H1 (cell line): ENCODE measurements at regions not wholly inside any gene's neighbourhood (a gene's known extent, or its start where the extent isn't known, plus 50 kb on each side); places are given as distances from the start of the nearest gene placed in this dataset.

Experiments
- CTCF ChIA-PET: fragments of 300-600 bp; sonication (Branson Sonifier 250); formaldehyde crosslinking; loops from one replicate; lab custom pipeline; 2021; ENCODE audit not compliant: partially characterized antibody; lab: Charles Lee
- POLR2A ChIA-PET: fragments of 300-600 bp; sonication (Branson Sonifier 250); formaldehyde crosslinking; loops from one replicate; lab custom pipeline; 2021; ENCODE audit warnings: inconsistent platforms; ENCODE audit not compliant: partially characterized antibody; lab: Charles Lee
- DNase-seq, 2 experiments: peaks; one replicate each; pipeline versions ENCODE4 v3.0.0 to v3.0.0-alpha.2; 2010 to 2022; ENCODE audit warnings: low spot score in 2 of 2, low read depth in 1 of 2, mixed read lengths in 1 of 2
- FAIRE-seq: peaks from 2 replicates; lab custom pipeline; 2011; peaks lifted over from hg19 to GRCh38; lab: Jason Lieb, UNC
- H2AFZ ChIP-seq: 2 replicates; pipeline ENCODE4 v1.8.1; 2012; ENCODE audit warnings: low read length, inconsistent platforms
- H2AK5ac ChIP-seq: 2 replicates; pipeline ENCODE4 v1.6.1; 2013; ENCODE audit warnings: low read depth, low read length
- H2BK120ac ChIP-seq: replicated peaks from 2 replicates; pipeline ENCODE3; 2013; ENCODE audit warnings: low read depth, low read length, inconsistent platforms
- H2BK12ac ChIP-seq: 2 replicates; pipeline ENCODE4 v1.6.1; 2013; ENCODE audit warnings: low read depth, low read length
- H2BK15ac ChIP-seq: 2 replicates; pipeline ENCODE4 v1.6.1; 2013; ENCODE audit warnings: low read length
- H2BK20ac ChIP-seq: 2 replicates; pipeline ENCODE4 v1.6.1; 2013; ENCODE audit warnings: low read length
- H2BK5ac ChIP-seq: 2 replicates; pipeline ENCODE4 v1.6.1; 2013; ENCODE audit warnings: low read depth, low read length
- H3K14ac ChIP-seq: 2 replicates; pipeline ENCODE4 v1.6.1; 2013; ENCODE audit warnings: inconsistent platforms; ENCODE audit not compliant: insufficient read length
- H3K18ac ChIP-seq: 2 replicates; pipeline ENCODE4 v1.6.1; 2013; ENCODE audit warnings: low read length; ENCODE audit errors: extremely low read depth
- H3K23ac ChIP-seq: 2 replicates; pipeline ENCODE4 v1.6.1; 2013; ENCODE audit warnings: inconsistent platforms; ENCODE audit not compliant: insufficient read length
- H3K23me2 ChIP-seq: 2 replicates; pipeline ENCODE4 v1.6.1; 2013; ENCODE audit warnings: low read depth, low read length
- H3K27ac ChIP-seq: 2 replicates; pipeline ENCODE4 v1.6.1; 2011; ENCODE audit warnings: low read depth, low read length, inconsistent platforms
- H3K27me3 ChIP-seq, 4 experiments: replicated peaks in 1 of 4; 1 replicate in 1 of 4; 2 replicates in 3 of 4; pipeline versions ENCODE4 v1.6.1 to v1.8.1; 2011 to 2013; ENCODE audit warnings: low read length in 3 of 4, mild to moderate bottlenecking in 3 of 4, inconsistent platforms in 2 of 4, mixed read lengths in 2 of 4, moderate library complexity in 1 of 4; ENCODE audit not compliant: control insufficient read depth in 3 of 4, insufficient read depth in 3 of 4; ENCODE audit errors: extremely low read depth in 1 of 4
- H3K36me3 ChIP-seq, 4 experiments: 2 replicates each; pipeline versions ENCODE4 v1.6.1 to v1.8.1; 2011 to 2013; ENCODE audit warnings: mild to moderate bottlenecking in 4 of 4, low read length in 3 of 4, moderate library complexity in 2 of 4, control low read depth in 1 of 4, inconsistent platforms in 1 of 4; ENCODE audit not compliant: insufficient read depth in 4 of 4, control insufficient read depth in 2 of 4
- H3K4ac ChIP-seq: replicated peaks from 2 replicates; pipeline ENCODE3; 2013; ENCODE audit warnings: low read length, low read depth, mixed read lengths, inconsistent platforms; ENCODE audit not compliant: insufficient read length
- H3K4me1 ChIP-seq, 4 experiments: replicated peaks in 1 of 4; 1 replicate in 1 of 4; 2 replicates in 3 of 4; pipeline versions ENCODE4 v1.6.1 to v1.8.1; 2011 to 2013; ENCODE audit warnings: low read length in 3 of 4, inconsistent platforms in 2 of 4, mixed read lengths in 1 of 4; ENCODE audit not compliant: insufficient read depth in 4 of 4, control insufficient read depth in 3 of 4
- H3K4me2 ChIP-seq, 2 experiments: 2 replicates each; pipeline versions ENCODE4 v1.6.1 to v1.8.1; 2011 to 2013; ENCODE audit warnings: low read depth in 2 of 2, low read length in 2 of 2, control low read depth in 1 of 2, inconsistent platforms in 1 of 2, mild to moderate bottlenecking in 1 of 2; ENCODE audit not compliant: insufficient read depth in 1 of 2
- H3K4me3 ChIP-seq, 4 experiments: fragments of 200-600, 300-600 bp in 1 of 4; sonication (generic), shearing (Covaris generic), sonication (Bioruptor Twin) in 1 of 4; 2 replicates each; pipeline versions ENCODE4 v1.5.1 to v1.8.1; 2011 to 2016; ENCODE audit warnings: low read length in 4 of 4, low read depth in 3 of 4, control low read depth in 2 of 4, inconsistent platforms in 2 of 4, mild to moderate bottlenecking in 2 of 4, mixed read lengths in 1 of 4, moderate library complexity in 1 of 4; ENCODE audit not compliant: insufficient read depth in 2 of 4; ENCODE audit errors: extremely low read depth in 1 of 4
- H3K56ac ChIP-seq: replicated peaks from 2 replicates; pipeline ENCODE3; 2013; ENCODE audit warnings: low read depth, mild to moderate bottlenecking, mixed read lengths, low read length, inconsistent platforms; ENCODE audit not compliant: insufficient read length
- H3K79me1 ChIP-seq: 2 replicates; pipeline ENCODE4 v1.6.1; 2013; ENCODE audit warnings: low read depth, low read length, control low read depth
- H3K79me2 ChIP-seq, 2 experiments: 2 replicates each; pipeline versions ENCODE4 v1.6.1 to v1.8.1; 2012 to 2013; ENCODE audit warnings: low read length in 2 of 2, mild to moderate bottlenecking in 2 of 2, inconsistent platforms in 1 of 2; ENCODE audit not compliant: insufficient read depth in 2 of 2, control insufficient read depth in 1 of 2
- H3K9ac ChIP-seq, 4 experiments: replicated peaks in 1 of 4; 1 replicate in 1 of 4; 2 replicates in 3 of 4; pipeline versions ENCODE4 v1.6.1 to v1.8.1; 2011 to 2013; ENCODE audit warnings: low read depth in 3 of 4, low read length in 3 of 4, control low read depth in 2 of 4, mild to moderate bottlenecking in 2 of 4, moderate library complexity in 2 of 4, inconsistent platforms in 1 of 4; ENCODE audit errors: extremely low read depth in 1 of 4
- H3K9me3 ChIP-seq, 2 experiments: 2 replicates each; pipeline versions ENCODE4 v1.6.1 to v1.8.1; 2012 to 2013; ENCODE audit warnings: mild to moderate bottlenecking in 2 of 2, moderate library complexity in 2 of 2, control low read depth in 1 of 2, inconsistent platforms in 1 of 2, low read depth in 1 of 2, low read length in 1 of 2, mixed read lengths in 1 of 2; ENCODE audit not compliant: insufficient read depth in 2 of 2
- H4K20me1 ChIP-seq, 2 experiments: replicated peaks in 1 of 2; 2 replicates each; pipeline versions ENCODE3 to v1.8.1; 2011 to 2013; ENCODE audit warnings: inconsistent platforms in 2 of 2, low read length in 2 of 2, mild to moderate bottlenecking in 1 of 2; ENCODE audit not compliant: insufficient read depth in 2 of 2, control insufficient read depth in 1 of 2
- H4K5ac ChIP-seq: 2 replicates; pipeline ENCODE4 v1.6.1; 2013; ENCODE audit warnings: low read length, low read depth, mixed read lengths, inconsistent platforms; ENCODE audit not compliant: insufficient read length
- H4K8ac ChIP-seq: 2 replicates; pipeline ENCODE4 v1.8.0; 2013; ENCODE audit warnings: mild to moderate bottlenecking, moderate library complexity, low read length, inconsistent platforms; ENCODE audit not compliant: insufficient read depth; ENCODE audit errors: extremely low read depth
- H4K91ac ChIP-seq: replicated peaks from 2 replicates; pipeline ENCODE3; 2013; ENCODE audit warnings: low read length, mixed read lengths, inconsistent platforms; ENCODE audit not compliant: insufficient read length
- CTCF ChIP-seq, 3 experiments: IDR thresholded peaks; 1 replicate in 2 of 3; 2 replicates in 1 of 3; pipeline versions ENCODE4 v1.5.1 to v1.6.1; 2011; ENCODE audit warnings: low read length in 3 of 3, mild to moderate bottlenecking in 3 of 3, inconsistent platforms in 2 of 3, low read depth in 1 of 3, moderate library complexity in 1 of 3; ENCODE audit not compliant: insufficient read depth in 1 of 3; ENCODE audit errors: control extremely low read depth in 1 of 3
- GABPA ChIP-seq: IDR thresholded peaks from 2 replicates; pipeline ENCODE4 v1.6.1; 2011; ENCODE audit warnings: mild to moderate bottlenecking, low read length, moderate library complexity, borderline replicate concordance; ENCODE audit not compliant: insufficient read depth
- KDM1A ChIP-seq: fragments of 200-600, 300-600 bp; sonication (generic); IDR thresholded peaks from 2 replicates; pipeline ENCODE4 v1.7.1; 2016; ENCODE audit warnings: mild to moderate bottlenecking, low read length, borderline replicate concordance
- KDM4A ChIP-seq: IDR thresholded peaks from one replicate; pipeline ENCODE4 v1.7.1; 2012; ENCODE audit warnings: low read depth, mild to moderate bottlenecking, moderate library complexity, low read length, inconsistent platforms; ENCODE audit not compliant: severe bottlenecking
- MAFK ChIP-seq: IDR thresholded peaks from 2 replicates; pipeline ENCODE4 v1.6.1; 2012; ENCODE audit warnings: low read depth, mild to moderate bottlenecking, improper control_type of control experiment, low read length
- RFX5 ChIP-seq: IDR thresholded peaks from 2 replicates; pipeline ENCODE4 v1.6.1; 2011; ENCODE audit warnings: low read depth, low read length, improper control_type of control experiment, borderline replicate concordance
- RNF2 ChIP-seq: fragments of 200-900, 300-1000 bp; sonication (generic); IDR thresholded peaks from 2 replicates; pipeline ENCODE4 v1.7.1; 2016; ENCODE audit warnings: borderline replicate concordance, low read depth, mild to moderate bottlenecking, antibody characterized with exemption, low read length; ENCODE audit not compliant: poor library complexity, severe bottlenecking; ENCODE audit errors: missing control alignments
- SP1 ChIP-seq: IDR thresholded peaks from 2 replicates; pipeline ENCODE4 v1.6.1; 2011; ENCODE audit warnings: low read depth, low read length
- SP4 ChIP-seq: IDR thresholded peaks from 2 replicates; pipeline ENCODE4 v1.6.1; 2012; ENCODE audit warnings: low read length, inconsistent platforms
- USF2 ChIP-seq: IDR thresholded peaks from 2 replicates; pipeline ENCODE4 v1.6.1; 2011; ENCODE audit warnings: low read length, improper control_type of control experiment
- WGBS, 2 experiments: shearing (Covaris generic) in 1 of 2; methylation state at CpG; one replicate each; pipeline versions ENCODE4 v1.1.6 to v1.1.7; 2013 to 2015; ENCODE audit warnings: low lambda C conversion rate in 2 of 2, mixed read lengths in 2 of 2, inconsistent platforms in 1 of 2, low coverage in 1 of 2, missing lambda C conversion rate in 1 of 2; ENCODE audit not compliant: insufficient replicate concordance in 2 of 2, insufficient coverage in 1 of 2, insufficient read length in 1 of 2; ENCODE audit errors: extremely low coverage in 1 of 2, missing lambda C conversion rate in 1 of 2; 5-methylcytosine and 5-hydroxymethylcytosine counted together

DNA sequence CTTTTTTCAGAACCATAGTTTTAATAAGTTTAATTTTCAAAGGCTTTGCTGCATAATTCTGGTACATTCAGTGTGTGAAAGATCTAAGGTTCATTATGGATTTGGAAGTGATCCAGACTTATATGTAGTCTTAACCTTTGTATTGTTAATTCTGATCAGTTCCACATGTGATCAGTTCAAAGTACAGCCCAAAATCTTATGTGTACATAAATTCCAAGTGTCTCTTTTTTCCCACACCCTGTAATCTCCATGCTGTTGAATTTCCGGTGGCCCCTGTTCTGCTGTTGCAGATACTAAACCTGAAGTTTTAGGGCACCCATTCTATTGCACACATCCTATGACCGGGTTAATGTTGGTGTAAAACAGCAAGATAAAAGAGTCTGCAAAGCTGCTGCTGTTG is 1147.5 kb upstream of the CDH8 start:
- Histone ChIP-seq H3K56ac (no peak overlapping the region), H3K4ac (no peak overlapping the region), H3K18ac (no peak overlapping the region), H2BK5ac (no peak overlapping the region), H3K9me3 (no peaks in the 10 kb centered on the region), H3K27ac (no peak overlapping the region), H2AK5ac (no peak overlapping the region), H2AFZ (no peak overlapping the region), H2BK20ac (no peak overlapping the region), H3K14ac (no peak overlapping the region), H3K4me1 (0 out of 7 replicates have a peak, but pooled peaks cover 0 to 3% (median 0%) of the 10 kb centered on the region in 4 experiments), H4K20me1 (no peaks in the 10 kb centered on the region), H3K36me3 (no peaks in the 10 kb centered on the region), H3K23ac (no peak overlapping the region), H2BK12ac (no peak overlapping the region), H3K79me2 (no peaks in the 10 kb centered on the region), H3K27me3 (no peaks in the 10 kb centered on the region), H3K4me2 (no peak overlapping the region), H4K5ac (no peak overlapping the region), H4K8ac (no peak overlapping the region), H3K23me2 (no peaks in the 10 kb centered on the region), H3K9ac (no peak overlapping the region), H3K4me3 (no peak overlapping the region), H2BK15ac (no peak overlapping the region), H4K91ac (no peak overlapping the region), H2BK120ac (no peak overlapping the region), H3K79me1 (no peaks in the 10 kb centered on the region)
- no peak for FAIRE-seq
- 53% methylated on average over 2 of the region's 2 CpGs; no CpG with 5 or more reads in 1 of the 2 experiments for WGBS, 2 experiments
- no peak for DNase-seq
- ChIA-PET POLR2A (no interaction called here), CTCF (interaction anchor here (1.0 to 1.6 kb wide), 2 partner anchors 40 to 178 kb away, joined by 3 to 5 read pairs; no protein-coding TSS in a partner anchor)
- TF ChIP-seq KDM4A (no peak), MAFK (no peak), USF2 (no peak), SP4 (no peak), GABPA (no peak), RNF2 (no peak), CTCF (IDR thresholded peaks at IDR 0.05; ENCODE audit: control extremely low read depth in 1 of 3, insufficient read depth in 1 of 3, low read depth in 1 of 3, low read length in 3 of 3) (no peak), KDM1A (no peak), RFX5 (no peak), SP1 (no peak)
